Activated naive CD4-positive, alpha-beta T cell treated with anti-CD3 and anti-CD28 coated beads for 36 hours (primary cell): ENCODE measurements at regions not wholly inside any gene's neighbourhood (a gene's known extent, or its start where the extent isn't known, plus 50 kb on each side); places are given as distances from the start of the nearest gene placed in this dataset.

ENCODE experiments used
- CTCF ChIA-PET: fragments of 350-600 bp; sonication (Branson Sonifier 250); formaldehyde crosslinking; loops from one replicate; lab custom pipeline; 2021; ENCODE audit warnings: antibody characterized with exemption; lab: Charles Lee
- DNase-seq: peaks from one replicate; pipeline ENCODE4 v3.0.0-alpha.2; 2020
- H3K27ac Mint-ChIP-seq: one replicate; pipeline ENCODE4 v1.8.0; 2021; ENCODE audit warnings: mild to moderate bottlenecking, mixed read lengths
- H3K27me3 Mint-ChIP-seq: one replicate; pipeline ENCODE4 v1.8.0; 2021; ENCODE audit warnings: low read depth, mixed read lengths
- H3K36me3 Mint-ChIP-seq: one replicate; pipeline ENCODE4 v1.8.0; 2021; ENCODE audit warnings: low read depth, mixed read lengths
- H3K4me1 Mint-ChIP-seq: one replicate; pipeline ENCODE4 v1.8.0; 2021; ENCODE audit warnings: low read depth, mixed read lengths
- H3K4me3 Mint-ChIP-seq: one replicate; pipeline ENCODE4 v1.8.0; 2021; ENCODE audit warnings: mild to moderate bottlenecking, moderate library complexity, mixed read lengths
- H3K9me3 Mint-ChIP-seq: one replicate; pipeline ENCODE4 v1.8.0; 2021; ENCODE audit warnings: mixed read lengths
- intact Hi-C: fragments of 100-400 bp; cut with micrococcal nuclease; formaldehyde crosslinking; loops from one replicate; pipeline ENCODE4 v1.15.1; 2023

- no peak overlapping the region for H3K27ac Mint-ChIP-seq
- H3K27me3 Mint-ChIP-seq: peaks cover 8% of the 10 kb centered on the region
- H3K9me3 Mint-ChIP-seq: no peaks in the 10 kb centered on the region
- intact Hi-C loops: no loop called here
- no peaks in the 10 kb centered on the region for H3K4me1 Mint-ChIP-seq
- H3K36me3 Mint-ChIP-seq: no peaks in the 10 kb centered on the region
- CTCF ChIA-PET: no interaction called here
- no peak overlapping the region for H3K4me3 Mint-ChIP-seq
- DNase-seq: no peak
Measured at GRCh38 chr13:43988302-43988701, 108.6 kb downstream of the LACC1 start.

GRCh38 chr13:43990021-43990420 lies 110.3 kb downstream of the LACC1 start:
- Mint-ChIP-seq H3K9me3 (peaks cover 13% of the 10 kb centered on the region), H3K27ac (no peak overlapping the region), H3K4me1 (no peaks in the 10 kb centered on the region), H3K36me3 (no peaks in the 10 kb centered on the region), H3K27me3 (peaks cover 14% of the 10 kb centered on the region), H3K4me3 (no peak overlapping the region)
- CTCF ChIA-PET: no interaction called here
- DNase-seq: no peak
- intact Hi-C loops: no loop called here

- H3K9me3 Mint-ChIP-seq: peaks cover 21% of the 10 kb centered on the region
- CTCF ChIA-PET: no interaction called here
- no peak overlapping the region for H3K27ac Mint-ChIP-seq
- intact Hi-C loops: no loop called here
- DNase-seq: no peak
- peaks cover 14% of the 10 kb centered on the region for H3K27me3 Mint-ChIP-seq
- no peaks in the 10 kb centered on the region for H3K36me3 Mint-ChIP-seq
- H3K4me3 Mint-ChIP-seq: no peak overlapping the region
- no peaks in the 10 kb centered on the region for H3K4me1 Mint-ChIP-seq
Measured at GRCh38 chr13:43990829-43991228, 111.1 kb downstream of the LACC1 start.

GRCh38 chr13:43991773-43992201 lies 112.1 kb downstream of the LACC1 start:
- H3K4me1 Mint-ChIP-seq: no peaks in the 10 kb centered on the region
- no peak for DNase-seq
- peaks cover 22% of the 10 kb centered on the region for H3K9me3 Mint-ChIP-seq
- peaks cover 14% of the 10 kb centered on the region for H3K27me3 Mint-ChIP-seq
- H3K4me3 Mint-ChIP-seq: no peak overlapping the region
- CTCF ChIA-PET: no interaction called here
- intact Hi-C loops: no loop called here
- no peaks in the 10 kb centered on the region for H3K36me3 Mint-ChIP-seq
- H3K27ac Mint-ChIP-seq: no peak overlapping the region

- H3K27me3 Mint-ChIP-seq: peaks cover 14% of the 10 kb centered on the region
- H3K4me3 Mint-ChIP-seq: no peak overlapping the region
- no peak for DNase-seq
- CTCF ChIA-PET: no interaction called here
- peaks cover 22% of the 10 kb centered on the region for H3K9me3 Mint-ChIP-seq
- H3K27ac Mint-ChIP-seq: no peak overlapping the region
- H3K4me1 Mint-ChIP-seq: no peaks in the 10 kb centered on the region
- no peaks in the 10 kb centered on the region for H3K36me3 Mint-ChIP-seq
- intact Hi-C loops: no loop called here
Measured at GRCh38 chr13:43992211-43992610, 112.5 kb downstream of the LACC1 start.

GRCh38 chr13:43994999-43995859 lies 115.5 kb downstream of the LACC1 start:
- Mint-ChIP-seq H3K27me3 (peaks cover 14% of the 10 kb centered on the region), H3K4me1 (no peaks in the 10 kb centered on the region), H3K9me3 (peaks cover 22% of the 10 kb centered on the region), H3K27ac (no peak overlapping the region), H3K36me3 (no peaks in the 10 kb centered on the region), H3K4me3 (no peak overlapping the region)
- CTCF ChIA-PET: interaction anchor here (1.4 kb wide), 1 partner anchor 442 kb away, joined by 4 read pairs; no protein-coding TSS in a partner anchor
- no peak for DNase-seq
- intact Hi-C loops: no loop called here

- DNase-seq: no peak
- Mint-ChIP-seq H3K27me3 (peaks cover 14% of the 10 kb centered on the region), H3K9me3 (peaks cover 22% of the 10 kb centered on the region), H3K4me3 (no peak overlapping the region), H3K27ac (no peak overlapping the region), H3K4me1 (no peaks in the 10 kb centered on the region), H3K36me3 (no peaks in the 10 kb centered on the region)
- CTCF ChIA-PET: interaction anchor here (0.6 to 1.4 kb wide), 3 partner anchors 144 to 1129 kb away, joined by 3 to 7 read pairs (median 4); no protein-coding TSS in a partner anchor
- intact Hi-C loops: no loop called here
Measured at GRCh38 chr13:43996221-43996620, 116.5 kb downstream of the LACC1 start.

- H3K36me3 Mint-ChIP-seq: no peaks in the 10 kb centered on the region
- peaks cover 5% of the 10 kb centered on the region for H3K9me3 Mint-ChIP-seq
- intact Hi-C loops: no loop called here
- no peak overlapping the region for H3K4me3 Mint-ChIP-seq
- H3K27ac Mint-ChIP-seq: no peak overlapping the region
- H3K27me3 Mint-ChIP-seq: peaks cover 2% of the 10 kb centered on the region
- no peak for DNase-seq
- no peaks in the 10 kb centered on the region for H3K4me1 Mint-ChIP-seq
- CTCF ChIA-PET: no interaction called here
Measured at GRCh38 chr13:44003481-44003880, 123.8 kb downstream of the LACC1 start.

- Mint-ChIP-seq H3K4me3 (no peak overlapping the region), H3K27me3 (peaks cover 2% of the 10 kb centered on the region), H3K36me3 (no peaks in the 10 kb centered on the region), H3K27ac (no peak overlapping the region), H3K4me1 (no peaks in the 10 kb centered on the region), H3K9me3 (peaks cover 5% of the 10 kb centered on the region)
- CTCF ChIA-PET: no interaction called here
- DNase-seq: no peak
- intact Hi-C loops: no loop called here
Measured at GRCh38 chr13:44004878-44005277, 125.2 kb downstream of the LACC1 start.

- Mint-ChIP-seq H3K27me3 (peaks cover 2% of the 10 kb centered on the region), H3K4me3 (no peak overlapping the region), H3K9me3 (peaks cover 5% of the 10 kb centered on the region), H3K36me3 (no peaks in the 10 kb centered on the region), H3K4me1 (no peaks in the 10 kb centered on the region), H3K27ac (no peak overlapping the region)
- intact Hi-C loops: no loop called here
- CTCF ChIA-PET: no interaction called here
- DNase-seq: no peak
Measured at GRCh38 chr13:44007451-44007850, 127.7 kb downstream of the LACC1 start.

- Mint-ChIP-seq H3K27ac (no peak overlapping the region), H3K4me3 (no peak overlapping the region), H3K4me1 (no peaks in the 10 kb centered on the region), H3K36me3 (no peaks in the 10 kb centered on the region), H3K9me3 (peaks cover 5% of the 10 kb centered on the region), H3K27me3 (no peaks in the 10 kb centered on the region)
- intact Hi-C loops: no loop called here
- CTCF ChIA-PET: no interaction called here
- no peak for DNase-seq
Measured at GRCh38 chr13:44011036-44011435, 131.3 kb downstream of the LACC1 start.

- CTCF ChIA-PET: no interaction called here
- Mint-ChIP-seq H3K27me3 (no peaks in the 10 kb centered on the region), H3K27ac (no peak overlapping the region), H3K4me3 (no peak overlapping the region), H3K9me3 (no peaks in the 10 kb centered on the region), H3K4me1 (peaks cover 4% of the 10 kb centered on the region), H3K36me3 (no peaks in the 10 kb centered on the region)
- intact Hi-C loops: no loop called here
- DNase-seq: no peak
Measured at GRCh38 chr13:44012910-44013757, 133.4 kb downstream of the LACC1 start.
